ENCODE measurements at regions not wholly inside any gene's neighbourhood (a gene's known extent, or its start where the extent isn't known, plus 50 kb on each side); places are given as distances from the start of the nearest gene placed in this dataset.

DNA sequence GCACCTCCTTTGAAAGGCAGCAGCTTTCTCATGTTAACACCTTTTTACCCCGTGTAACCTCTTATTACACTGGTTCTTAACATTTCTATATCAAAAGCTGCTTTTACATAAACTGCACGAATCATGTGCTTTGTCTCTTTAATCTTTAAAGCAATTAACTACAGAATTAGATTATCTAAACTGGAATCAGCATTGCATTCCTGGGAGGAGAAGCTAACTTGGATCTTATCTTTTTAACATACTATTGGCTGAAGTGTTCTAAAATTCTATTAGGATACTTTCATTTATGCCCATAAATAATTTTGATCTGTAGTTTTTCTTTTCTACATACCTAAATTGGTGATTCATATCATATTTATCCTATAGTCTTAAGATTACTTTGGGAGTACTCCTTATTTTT, 428.4 kb upstream of the IGFBP3 start:
- DNase-seq: no peak

DNA sequence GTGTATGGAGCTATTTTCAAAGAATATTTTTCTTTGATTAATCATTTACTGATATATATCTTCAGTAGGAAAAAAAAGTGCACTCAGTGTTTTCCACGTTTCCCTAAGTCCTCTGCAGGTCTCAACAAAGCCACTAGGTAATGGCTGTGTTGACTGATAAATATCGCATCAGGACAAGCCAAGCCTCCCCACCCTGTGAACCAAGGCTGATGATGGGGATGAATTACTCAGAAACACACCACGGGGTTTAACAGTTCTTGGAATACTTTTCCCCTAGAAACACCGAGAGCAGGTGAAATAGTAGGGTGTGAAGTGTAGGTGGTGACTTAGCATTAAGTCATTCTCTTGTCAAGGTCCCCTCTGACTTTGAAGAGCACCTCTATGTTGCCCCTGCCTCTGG, 423.5 kb upstream of the IGFBP3 start:
- no peak for DNase-seq

DNA sequence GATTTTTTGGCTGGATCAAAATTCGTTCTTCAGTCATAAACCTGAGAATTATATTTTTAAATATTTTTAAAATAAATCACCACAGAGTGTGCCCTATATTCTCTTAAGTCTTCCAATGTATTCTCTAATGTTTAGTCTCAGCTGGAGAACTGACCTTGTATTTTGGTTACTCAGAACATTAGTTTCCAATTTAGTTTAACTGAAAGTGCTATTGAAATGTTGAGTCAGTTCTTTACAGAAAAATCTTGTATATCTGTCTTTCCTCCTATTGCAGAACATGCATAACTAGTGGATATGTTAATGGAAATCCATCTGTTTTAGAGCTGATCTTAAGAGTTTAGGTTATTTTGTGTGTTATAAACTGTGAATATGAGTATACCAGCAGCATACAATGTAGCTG, 422.7 kb upstream of the IGFBP3 start:
- no peak for DNase-seq

DNA sequence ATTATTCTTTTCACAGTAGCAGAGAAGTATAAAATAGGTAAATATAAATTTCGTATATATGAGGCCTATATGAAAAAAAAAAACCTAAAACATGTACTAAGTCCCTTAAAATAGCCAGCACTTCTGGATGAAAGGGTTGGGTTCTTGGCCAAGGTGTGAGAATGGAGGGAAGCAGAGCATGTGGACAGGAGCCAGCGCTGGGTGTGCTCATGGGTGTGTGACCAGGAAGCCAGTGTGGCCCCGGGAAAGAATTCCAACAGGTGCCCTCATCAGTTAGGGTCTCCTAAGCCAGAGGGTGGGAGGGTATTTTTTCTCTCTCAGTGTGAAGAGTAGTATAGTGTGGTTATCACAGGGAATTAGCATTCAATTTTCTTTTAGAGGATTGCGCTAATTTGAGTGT, 401.9 kb upstream of the IGFBP3 start:
- DNase-seq: no peak

DNA sequence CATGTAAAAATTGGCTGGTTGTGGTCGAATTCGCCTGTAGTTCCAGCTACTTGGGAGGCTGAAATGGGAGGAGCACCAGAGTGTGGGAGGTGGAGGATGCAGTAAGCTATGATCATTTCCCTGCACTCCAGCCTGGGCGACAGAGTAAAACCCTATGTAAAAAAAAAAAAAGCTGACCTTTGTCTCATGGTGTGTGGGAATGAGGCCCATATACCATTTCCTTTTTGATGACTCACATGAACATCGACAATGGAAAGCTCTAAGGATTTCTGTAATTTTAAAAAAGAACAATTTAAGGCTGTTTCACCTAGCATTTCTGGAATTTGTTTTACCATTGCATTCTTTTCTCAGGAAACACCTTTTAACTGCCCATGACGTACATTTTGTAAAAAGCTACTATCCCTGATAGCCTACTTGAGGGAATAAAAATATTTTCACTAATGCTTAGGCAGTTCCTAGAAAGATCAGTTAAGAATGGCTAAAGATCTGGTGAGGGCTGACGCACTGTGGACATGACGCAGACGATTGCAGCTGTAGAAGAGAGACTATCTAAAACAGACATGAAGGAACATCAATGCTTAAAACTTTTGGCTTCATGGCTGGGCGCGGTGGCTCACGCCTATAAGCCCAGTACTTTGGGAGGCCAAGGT, 400.6 kb upstream of the IGFBP3 start:
- no peak for DNase-seq

DNA sequence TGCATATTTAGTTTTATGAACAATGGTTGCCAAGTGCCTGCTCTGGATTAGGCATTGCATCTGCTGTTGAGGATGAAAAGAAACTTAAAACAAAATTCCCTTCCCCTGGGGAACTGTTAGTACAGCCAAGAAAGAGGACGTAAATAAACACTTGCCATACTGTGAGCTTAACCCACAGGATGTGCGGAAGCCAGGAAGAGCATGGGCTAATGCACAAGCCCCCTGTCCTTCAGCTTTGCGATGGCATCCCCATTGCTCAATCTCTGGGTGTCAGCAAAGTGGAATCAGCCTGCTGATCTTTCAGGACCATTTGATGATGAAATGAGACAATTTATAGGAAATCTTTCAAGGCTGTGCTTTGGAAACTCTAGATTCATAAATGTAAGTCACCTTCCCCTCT, 399.9 kb upstream of the IGFBP3 start:
- DNase-seq: no peak

DNA sequence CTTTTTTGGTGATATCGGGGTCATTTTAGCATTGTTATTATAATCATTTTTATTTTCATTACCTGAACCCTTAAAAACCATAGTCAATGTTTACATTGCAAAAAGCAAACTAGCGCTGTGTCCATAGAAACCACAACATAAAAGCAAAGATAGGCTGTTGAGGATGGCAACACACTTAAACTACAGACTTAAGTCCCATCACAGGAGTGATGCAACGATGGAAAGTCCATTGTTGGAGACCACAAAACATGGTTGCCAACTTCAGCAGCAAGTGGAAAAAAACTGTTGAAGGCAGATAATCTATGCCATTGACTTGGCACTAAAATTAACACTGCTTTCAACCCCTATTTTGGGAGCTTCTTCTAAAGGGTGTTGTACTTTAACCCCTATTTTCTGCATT, 398.8 kb upstream of the IGFBP3 start:
- DNase-seq: no peak

DNA sequence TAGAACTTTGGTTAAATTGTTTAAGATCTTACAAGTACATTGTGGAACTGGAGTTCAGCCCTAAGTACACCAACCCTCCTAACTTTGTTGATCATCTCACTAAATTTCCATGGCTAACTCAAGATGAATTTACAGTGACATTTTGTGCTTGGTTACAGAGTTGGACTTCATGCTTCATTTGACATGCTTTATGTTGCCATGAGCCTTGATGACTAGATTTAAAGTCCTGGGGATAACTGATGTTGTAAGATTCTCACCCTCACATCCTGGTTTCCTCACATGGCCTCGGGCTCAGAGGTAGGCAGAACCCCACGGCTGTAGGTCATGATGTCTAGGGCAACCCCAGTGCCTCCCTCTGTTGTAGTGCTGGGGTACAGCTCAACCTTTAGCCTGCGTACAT, 397.2 kb upstream of the IGFBP3 start:
- no peak for DNase-seq

DNA sequence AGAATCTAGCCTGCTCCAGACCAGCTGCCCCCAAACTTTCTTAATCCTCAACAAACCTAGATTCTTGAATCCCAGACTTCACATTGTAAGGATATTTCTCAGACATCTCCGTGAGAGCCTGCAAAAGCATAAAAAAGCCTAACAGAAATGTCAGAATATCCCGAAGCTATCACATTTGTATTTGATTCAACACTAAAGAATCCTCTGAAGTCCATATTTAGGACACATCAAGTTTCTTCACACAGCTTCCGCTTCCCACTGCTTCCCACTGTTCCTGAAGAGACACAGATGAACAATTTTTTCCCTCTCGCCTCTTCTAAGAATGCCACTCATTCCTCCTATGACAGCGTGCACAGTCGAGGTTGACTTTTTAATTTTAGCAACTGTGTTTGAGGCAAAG, 396.2 kb upstream of the IGFBP3 start:
- DNase-seq: no peak

DNA sequence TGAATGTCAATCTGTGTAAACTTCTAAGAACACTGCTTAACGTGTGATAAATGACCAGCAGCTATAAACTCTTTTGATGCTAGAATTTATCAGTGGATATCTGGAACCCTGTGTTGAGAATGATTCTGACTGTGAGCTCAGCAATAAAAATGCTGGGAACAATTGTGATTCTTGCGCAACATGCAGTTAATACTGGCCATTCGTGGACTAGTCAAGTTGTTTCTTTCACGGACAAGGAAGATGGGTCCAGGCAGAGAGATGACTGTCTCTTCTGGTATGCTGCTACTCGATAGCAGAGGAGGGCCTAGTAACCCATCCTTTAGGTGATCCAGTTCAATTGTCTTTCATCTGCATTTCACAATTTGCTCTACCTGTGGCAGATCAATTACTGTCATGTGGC, 394.8 kb upstream of the IGFBP3 start:
- no peak for DNase-seq

DNA sequence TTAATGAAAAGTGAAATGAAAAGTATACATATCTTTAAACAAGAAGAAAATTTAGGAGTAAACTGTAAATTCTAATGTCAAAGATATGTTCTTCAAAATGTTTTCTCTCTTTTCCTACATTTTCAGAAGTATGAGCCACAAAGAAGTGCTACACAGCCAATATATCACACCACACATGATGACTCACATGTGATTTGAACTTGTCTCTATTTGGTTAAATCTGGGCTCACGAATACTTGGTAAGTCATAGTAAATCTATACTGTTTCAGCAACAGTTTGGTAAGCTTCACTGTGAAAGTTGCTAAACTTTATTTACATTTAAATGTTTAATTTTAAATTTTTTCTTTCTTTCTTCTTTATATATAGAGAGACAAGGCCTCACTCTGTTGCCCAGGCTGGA, 380.6 kb upstream of the IGFBP3 start:
- no peak for DNase-seq

DNA sequence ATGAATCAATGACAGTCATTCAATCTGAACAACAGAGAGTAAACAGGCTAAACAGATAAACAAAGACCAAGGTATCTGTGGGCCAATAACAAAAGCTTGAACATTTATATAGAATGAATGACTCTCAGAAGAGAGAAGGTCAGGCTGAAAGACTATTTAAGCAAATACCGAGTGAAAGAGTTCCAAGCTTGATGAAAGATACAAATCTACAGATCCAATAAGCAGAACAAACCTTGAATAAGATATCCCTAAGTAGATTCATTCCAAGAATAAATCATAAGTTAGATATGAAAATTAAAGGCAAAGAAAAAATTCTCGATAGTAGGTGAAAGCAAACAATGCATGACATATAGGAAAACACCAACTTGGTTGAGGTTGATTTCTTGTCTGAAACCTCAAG, 376.4 kb upstream of the IGFBP3 start:
- no peak for DNase-seq

DNA sequence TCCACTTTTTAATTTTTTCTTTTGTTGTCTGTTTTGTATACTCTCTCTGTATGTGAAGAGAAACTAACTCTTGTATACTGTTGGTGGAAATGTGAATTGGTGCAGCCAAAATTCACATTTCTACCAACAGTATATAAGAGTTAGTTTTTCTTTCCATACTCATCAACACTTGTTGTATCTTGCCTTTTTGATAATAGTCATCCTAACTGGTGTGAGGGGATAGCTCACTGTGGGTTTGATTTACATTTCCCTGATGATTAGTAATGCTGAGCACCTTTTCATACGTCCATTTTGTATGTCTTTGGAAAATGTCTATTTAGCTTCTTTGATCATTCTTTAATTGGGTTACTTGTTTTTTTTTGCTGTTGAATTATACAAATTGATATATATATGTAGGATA, 375.5 kb upstream of the IGFBP3 start:
- no peak for DNase-seq

DNA sequence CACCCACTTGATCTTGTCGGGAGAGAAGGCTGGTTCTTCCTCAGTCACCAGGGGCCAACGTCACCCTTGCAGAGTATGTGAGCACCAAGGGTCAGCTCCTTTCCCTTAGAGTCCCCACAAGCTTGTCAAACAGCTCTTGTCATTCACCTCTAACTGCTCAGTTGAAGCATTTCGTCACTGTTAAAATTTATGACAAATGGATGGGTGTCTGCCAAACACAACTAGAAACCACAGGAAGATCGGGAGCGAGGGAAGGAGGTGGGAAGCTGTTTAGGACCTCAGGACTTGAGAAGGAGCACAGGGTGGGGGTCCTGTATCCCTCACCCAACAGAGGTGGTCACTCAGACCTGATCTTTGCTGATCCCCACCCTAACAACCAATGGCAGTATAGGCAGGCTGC, 373.3 kb upstream of the IGFBP3 start:
- no peak for DNase-seq

DNA sequence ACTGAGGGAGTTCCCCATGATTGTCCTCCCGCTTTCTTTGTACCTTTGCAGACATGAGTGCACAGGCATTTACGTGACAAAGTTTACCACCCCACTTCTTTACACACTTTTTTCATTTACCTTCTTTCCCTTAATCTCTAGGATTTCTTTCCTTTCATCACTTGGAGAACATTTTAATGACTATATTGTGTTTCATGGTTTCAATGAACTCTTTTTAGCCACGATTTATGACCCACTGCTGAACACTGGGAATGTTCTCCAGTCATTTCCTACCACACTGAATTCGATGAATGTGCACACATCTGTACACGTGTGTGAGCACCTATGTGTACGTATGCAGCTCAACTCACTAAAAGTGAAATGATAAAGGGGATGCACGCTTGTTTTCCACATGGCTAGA, 371.7 kb upstream of the IGFBP3 start:
- DNase-seq: no peak

DNA sequence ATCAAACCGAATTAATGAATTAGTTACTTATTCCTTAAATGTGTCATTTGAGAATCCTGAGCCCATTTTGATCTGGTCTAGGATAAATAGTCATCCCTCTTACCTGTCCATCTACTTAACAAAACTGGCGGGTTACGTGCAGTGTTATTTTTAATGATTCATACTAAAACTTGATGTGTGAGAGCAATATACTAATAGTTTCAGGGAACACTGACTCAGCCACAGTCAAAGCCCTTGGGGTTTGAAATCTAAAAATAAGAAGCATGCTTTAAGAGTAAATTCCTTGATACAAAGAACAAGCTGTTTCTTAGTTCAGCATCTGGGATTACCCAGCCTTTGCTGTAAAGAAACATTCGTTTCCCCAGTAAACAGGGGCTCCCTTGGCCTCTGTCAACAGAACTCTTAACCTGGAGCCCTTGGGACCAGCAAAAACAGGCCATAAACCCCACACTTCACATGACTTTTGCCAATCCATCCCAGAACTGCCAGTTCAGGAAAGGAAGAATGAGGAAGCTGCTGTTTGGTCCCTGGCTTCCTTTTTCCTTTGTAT, 370.6 kb upstream of the IGFBP3 start:
- no peak for DNase-seq

DNA sequence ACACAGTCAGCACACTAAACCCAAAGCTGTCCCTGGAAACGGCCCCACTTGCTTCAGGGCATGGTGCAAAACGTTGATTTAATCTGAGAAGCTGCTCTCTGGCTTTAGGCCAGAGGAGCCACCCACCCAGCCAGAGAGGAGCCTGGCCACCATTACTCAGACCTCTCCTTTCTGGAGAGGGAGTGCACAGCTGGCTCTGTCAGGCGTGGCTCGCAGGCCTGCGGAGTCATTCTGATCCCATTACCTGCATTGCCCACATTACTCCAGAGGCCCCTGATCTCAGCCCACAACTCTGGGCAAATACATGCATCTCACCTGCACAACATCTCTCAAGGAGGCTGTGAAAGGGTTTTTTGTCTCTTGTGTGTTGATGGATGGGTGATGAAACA, 370.0 kb upstream of the IGFBP3 start:
- DNase-seq: no peak

DNA sequence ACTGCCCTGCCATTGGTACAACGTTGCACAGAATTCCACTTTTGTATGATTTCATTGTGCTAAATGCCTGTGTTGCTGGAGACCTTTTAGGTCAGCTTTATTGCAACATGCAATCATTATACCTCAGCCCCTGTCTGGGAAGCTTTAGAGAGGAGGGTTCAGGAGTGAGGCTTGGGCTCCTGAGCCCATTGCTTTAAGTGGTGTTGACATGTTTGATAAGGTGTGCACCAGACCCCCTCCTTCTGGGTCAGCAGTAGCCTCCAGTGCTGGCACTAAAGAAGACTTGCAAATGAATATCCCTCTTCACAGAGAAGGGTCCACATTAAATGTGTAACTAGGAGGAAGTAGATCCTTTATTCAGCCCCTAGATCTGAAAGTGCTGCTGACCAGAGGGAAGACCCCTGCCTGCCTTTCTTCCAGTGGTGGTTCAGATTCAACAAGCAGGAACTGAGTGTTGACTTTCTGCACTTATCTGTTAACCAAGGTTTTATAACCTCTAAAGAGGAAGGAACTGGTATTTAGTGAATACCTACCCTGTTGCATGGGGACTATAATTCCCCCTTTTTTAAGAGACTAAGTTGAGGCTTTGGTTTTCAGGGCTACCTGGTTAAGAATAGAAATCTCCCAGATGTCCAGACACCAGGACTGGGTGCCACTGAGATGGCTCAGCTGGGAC, 369.4 kb upstream of the IGFBP3 start:
- no peak for DNase-seq

DNA sequence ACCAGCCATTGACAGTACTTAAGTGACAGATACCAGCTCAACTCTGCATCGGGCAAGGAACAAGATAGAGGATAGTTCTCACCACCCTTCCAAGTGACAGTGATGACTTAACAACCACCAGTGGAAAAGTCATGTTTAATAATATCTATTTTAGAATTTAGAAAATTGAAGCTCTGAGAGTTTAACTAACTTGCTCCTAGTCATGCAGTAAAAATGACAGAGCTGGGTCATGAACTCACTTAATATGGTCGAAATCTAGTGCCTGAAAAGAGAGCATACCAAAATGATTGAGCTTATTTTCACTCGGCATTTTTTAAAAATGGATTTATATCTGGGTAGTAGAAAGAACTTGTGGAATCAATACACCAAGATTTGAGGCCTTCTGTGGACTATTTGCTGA, 367.8 kb upstream of the IGFBP3 start:
- no peak for DNase-seq

DNA sequence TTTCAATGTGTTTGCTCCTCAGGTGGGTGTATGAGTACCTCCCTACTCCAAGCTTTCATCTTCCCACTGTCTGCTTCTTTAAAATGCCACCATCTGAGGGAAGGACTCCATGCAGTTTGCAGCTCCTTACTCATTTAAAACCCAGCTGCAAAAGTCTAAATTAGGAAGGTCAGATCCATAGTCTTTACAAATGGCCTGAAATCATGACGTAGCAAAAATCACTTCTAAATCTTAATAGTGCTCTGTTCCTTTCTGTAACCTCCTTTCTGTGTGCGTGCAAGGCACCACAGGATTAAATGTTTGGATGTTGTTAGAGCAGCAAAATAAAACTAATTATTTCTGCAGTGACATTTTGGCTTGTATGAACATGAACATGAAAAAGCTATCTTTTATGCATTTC, 366.9 kb upstream of the IGFBP3 start:
- DNase-seq: no peak

DNA sequence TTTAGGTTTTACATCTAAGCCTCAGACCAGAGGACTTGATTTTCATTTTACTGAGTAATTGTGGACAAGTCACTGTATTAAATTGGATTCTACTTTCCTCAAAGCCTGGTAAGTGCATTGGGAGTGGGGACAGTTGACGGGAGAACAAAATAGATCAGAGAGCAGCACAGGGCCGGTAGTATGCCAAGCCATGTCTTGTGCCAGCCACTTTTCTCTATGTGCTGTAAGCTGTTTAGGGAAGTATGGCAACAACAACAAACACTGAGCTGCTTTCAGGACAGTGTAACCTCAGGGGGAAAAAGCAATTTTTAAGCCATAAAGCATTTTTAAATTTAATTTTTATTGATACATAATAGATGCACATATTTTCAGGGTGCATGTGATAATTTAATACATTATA, 365.9 kb upstream of the IGFBP3 start:
- no peak for DNase-seq

DNA sequence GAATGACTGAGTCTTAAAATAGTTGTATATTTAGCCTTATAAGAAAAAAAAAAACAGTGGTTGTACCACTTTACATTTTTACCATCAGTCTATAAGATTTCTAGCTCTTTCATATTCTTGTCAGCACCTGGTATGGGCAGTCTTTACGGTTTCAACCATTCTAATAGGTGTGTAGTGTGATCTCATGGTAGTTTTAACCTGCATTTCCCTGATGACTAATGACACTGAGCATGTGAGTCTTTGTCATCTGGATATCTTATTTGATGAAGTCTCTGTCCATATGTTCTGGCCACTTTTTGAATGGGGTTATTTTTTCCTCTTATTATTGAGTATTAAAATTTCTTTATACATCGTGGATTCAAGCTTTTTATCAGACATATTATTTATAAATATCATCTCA, 365.3 kb upstream of the IGFBP3 start:
- DNase-seq: no peak

DNA sequence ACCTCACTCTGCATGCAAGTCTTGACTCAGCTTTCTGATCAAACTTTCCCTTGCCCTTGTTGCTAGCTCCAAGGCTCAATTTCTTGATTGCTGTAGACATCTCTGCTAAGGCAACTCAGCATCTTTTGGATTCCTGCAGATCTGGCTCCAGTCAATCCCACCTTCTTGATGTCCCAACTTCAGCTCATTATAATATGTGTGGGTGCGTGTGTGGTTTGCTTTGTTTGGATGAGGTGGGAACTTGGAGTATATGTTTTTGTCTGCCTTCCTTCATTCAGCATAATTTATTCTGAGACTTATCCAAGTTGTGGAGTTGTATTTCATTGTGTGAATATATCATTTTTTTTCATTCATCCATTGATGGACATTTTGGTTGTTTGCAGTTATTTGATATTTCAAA, 364.8 kb upstream of the IGFBP3 start:
- DNase-seq: no peak

DNA sequence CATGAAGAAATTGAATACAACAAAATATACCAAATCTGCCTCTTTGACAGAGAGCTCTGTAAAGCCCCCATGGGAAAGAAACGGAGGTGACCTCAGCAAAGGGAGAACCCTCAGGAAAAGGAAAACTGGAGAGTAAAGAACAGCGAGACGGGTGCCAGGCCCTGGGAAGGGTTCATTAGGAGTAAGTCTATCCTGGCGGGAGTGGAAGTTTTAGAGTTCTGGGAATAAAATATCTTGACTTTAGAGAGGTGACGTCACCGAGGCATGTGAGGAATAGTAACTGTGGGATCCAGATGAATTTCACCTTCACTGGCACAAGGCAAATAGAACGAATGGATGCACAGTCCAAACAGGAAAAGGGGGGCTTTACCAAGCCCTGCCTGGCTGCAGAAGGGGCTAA, 362.8 kb upstream of the IGFBP3 start:
- no peak for DNase-seq

DNA sequence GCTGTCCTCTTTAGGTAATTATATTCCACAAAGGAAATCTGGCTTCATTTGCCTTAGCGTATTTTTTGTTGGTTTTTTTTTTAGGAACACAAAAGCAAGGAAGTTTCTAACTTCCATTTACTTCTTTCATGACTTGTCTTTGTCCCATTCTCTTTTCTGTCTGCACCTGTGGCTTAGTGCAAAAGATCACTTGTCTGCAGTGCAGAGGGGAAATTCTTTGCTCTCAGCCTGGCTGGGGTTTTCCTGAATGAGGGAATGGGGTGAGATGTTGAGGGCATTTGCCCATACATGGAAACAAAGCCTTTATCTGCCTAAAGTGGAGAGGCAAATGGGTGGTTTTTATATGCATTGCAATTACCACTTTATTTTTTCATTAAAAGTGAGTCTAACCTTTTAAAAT, 361.1 kb upstream of the IGFBP3 start:
- no peak for DNase-seq
